GM18520 (cell line): ENCODE measurements at regions not wholly inside any gene's neighbourhood (a gene's known extent, or its start where the extent isn't known, plus 50 kb on each side); places are given as distances from the start of the nearest gene placed in this dataset.
"Not testable (repeated sequence)": the region's sequence is repeated elsewhere in the genome, so short reads cannot be mapped to it uniquely, and the experiment has no call there.

Experiments used
- ATAC-seq: cut with Tn5 transposase; IDR thresholded peaks from one replicate; pipeline ENCODE4 v1.9.1; 2021; ENCODE audit not compliant: unreplicated experiment

DNA sequence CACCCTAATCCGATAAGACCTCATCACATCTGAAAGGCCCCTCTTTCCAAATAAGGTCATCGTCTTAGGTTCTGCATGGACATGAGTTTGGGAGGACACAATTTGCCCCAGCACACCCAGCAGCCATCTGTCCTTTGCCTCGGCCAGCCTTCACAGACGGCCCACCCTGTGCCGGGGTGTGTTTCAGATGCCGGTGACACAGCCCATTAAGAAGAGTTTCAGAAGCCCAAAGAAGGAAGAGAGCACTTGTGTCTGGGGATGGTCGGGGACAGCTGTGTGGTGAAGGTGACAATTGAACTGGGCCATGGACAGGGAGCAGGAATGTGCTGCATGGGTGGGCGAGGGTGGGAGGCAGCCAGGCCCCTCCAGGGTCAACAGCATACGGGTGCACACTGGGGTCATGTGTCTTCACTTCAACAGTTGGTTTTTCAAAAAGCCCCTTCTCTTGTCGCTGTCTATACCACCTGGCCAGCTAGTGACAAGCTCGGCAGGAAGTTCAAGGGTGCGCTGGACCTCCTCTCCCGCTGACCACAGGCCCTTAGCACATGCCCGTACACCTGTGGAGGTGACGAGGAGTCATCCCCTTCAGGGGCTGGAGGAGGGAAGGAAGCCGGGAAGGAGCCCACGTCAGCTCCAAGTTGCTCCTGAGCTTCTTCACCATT is 183.1 kb downstream of the C16orf95 start:
- ATAC-seq, result no peak

DNA sequence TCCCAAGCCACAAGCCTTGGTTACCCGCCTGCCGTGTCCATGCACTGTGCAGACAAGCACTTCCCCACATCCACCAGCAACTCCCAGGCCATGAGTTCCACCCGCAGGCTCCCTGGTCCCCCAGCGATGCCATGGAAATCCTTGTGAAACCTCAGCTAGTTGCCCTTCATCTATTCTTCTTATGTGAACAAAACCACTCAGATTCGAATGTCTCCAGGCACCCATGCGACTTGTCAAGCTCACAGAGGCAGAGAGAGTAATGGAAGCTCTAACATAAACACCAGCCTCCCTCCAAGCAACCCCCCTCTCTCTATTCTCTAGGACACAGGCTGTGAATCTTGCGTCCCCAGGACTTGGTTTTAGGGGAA is 182.6 kb downstream of the C16orf95 start:
- ATAC-seq, result no peak

DNA sequence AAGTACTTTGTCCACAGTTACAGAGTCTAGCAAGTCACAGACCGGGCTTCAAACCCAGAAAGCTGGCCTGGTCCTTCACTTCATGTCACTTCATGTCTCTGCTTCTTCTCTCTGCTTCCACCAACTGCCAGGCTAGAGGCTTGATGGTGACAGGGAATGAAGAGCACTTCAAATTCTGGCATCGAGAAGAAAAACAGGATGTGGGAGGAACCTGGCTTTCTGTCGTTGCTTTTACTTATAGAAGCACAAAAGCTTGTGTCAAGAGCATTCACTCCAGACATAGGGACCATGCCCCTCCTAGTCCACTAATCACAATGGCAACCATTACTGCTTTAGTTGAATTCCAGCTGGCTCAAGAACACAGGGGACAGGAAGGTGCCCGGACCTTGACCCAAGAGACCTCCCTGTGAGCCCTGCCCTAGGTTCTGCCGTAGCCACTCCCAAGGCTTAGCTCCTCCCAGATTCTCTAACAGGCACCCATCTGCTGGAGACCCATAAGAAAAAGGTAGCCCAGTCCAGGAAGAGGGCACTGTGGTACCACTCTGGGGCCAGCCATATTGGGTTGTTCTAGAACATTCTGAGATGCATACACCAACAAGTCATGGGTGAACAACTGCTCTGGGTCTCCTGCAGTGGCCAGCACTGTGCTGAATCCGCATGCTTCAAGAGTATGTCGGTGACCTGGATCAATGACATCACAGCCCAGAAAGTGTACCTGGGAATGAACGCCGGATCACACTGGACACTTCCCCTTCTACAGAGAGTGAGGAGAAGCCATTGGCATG is 181.8 kb downstream of the C16orf95 start:
- no peak for ATAC-seq

DNA sequence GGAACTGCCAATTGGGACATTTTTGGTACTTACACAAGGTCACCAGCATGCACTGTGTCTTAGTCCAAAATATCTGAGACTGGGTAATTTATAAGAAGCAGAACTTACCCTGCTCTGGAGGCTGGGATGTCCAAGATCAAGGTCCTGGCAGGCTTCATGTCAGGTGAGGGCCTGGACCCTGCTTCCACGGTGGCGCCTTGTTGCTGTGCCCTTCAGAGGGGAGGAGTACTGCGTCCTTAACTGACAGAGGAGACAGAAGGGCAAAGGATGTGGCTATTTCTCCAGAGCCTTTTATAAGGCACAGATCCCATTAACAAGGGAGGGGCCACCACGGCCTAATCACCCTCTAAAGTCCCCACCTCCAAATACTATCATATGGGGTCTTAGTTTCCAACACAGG is 178.9 kb downstream of the C16orf95 start:
- ATAC-seq, result no peak

DNA sequence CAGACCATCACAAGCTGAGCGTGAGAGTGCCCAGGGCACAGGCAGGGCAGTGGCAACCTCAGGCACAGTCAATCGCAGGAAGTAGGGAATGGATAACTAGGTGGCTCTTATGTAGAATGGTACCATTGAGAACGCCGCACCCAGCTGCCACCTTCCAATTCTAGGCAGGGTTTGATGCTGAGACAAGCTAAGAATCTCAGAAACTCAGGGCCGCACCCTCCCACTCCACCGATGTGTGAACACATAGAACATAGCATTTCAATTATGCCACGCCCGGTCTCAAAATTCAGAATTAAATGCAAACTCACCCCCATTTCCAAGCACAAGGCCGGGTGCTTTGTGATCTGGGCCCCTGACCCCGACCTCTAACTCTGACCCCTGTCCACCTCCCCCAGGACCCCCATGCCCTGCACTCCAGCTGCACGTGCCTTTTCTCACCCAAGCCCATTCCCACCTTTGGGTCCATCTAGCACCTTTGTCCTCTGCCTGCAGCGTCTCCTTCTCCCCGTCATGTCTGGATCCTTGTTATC is 178.4 kb downstream of the C16orf95 start:
- no peak for ATAC-seq

DNA sequence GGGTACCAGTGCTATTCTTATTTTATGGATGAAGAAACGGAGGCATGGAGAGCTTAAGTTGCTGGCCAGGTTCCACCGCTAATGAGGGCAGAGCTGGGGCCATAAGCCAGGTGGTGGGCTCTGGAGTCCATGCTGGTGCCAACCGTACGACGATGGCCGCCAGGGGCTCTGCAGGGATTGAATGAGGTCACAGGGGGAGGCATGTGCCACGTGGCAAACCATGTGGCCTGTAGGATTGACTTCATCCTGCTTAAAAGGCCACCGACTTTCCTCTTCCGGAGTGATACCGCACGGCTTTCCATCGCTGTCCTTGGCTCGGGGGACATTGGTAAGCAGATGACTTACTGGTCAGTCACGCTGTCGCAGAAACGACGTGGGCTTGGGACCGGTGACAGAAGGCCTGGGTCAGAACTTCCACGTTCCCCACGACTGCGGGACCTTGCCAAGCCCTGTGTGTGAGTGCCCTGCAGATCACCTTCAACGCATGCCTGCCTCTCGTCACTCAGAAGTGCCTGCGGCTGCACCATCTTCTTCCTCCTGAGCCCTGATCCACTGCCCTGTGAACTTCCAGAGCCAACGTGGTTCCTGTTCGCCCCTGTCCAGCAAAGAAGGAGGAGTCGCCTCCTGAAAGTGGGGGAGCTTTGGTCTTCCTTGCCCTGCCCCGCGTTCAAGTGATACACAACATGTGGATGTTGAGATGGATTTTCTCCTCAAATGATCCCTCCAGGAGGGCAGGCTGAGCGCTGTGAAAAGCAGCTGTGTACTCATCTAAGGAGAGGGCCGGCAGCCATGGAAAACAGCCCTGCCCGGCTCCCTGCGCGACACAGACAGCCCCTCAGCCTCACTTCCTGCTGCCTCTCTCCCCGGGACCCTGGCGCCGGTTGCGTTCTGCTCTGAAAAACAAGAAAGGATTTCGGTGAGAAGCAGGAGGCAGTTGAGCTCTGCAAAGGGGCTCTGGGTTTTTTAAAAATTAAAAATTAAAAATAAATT is 176.7 kb downstream of the C16orf95 start:
- no peak for ATAC-seq

DNA sequence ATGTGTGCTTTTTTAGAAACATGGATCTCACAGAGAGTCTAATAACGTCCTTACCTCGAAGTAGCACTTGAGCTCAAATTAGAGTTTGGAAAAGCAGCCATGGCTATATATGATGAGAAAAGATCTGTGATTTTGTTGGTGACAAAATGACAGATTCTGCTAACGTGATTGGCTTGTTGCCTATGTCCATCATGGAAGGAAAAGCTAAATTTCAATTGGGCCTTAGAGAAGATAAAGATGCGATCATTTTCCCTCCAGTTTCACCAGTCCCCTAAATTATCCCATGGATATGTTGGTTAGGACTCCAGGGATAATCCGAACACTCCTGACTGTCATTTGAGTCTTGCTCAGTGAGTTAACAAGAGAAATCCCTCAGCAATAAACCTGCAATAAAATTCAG is 175.8 kb downstream of the C16orf95 start:
- ATAC-seq, result no peak

DNA sequence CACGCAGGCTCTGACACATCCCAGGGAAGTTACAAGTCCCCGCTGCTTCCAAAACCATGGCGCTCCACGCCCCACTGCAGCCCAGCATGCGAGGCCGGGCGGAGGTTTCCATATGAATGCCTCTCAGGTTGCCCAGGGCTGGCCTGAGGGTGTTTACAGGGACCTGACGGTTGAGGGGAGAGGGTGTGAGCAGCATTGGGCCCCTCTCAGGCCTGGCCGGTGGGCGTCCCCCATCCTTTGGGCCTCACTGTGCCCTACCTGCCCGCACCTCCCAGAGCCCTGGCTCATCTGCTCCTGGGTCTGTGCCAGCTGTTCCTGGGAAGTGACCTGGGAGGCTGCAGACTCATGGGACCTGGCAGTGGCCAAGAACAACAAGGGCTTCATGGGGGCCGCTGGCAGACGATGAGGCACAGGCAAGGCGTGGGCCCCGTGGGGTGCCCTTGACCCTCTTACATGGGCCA is 173.5 kb downstream of the C16orf95 start:
- ATAC-seq, result no peak

DNA sequence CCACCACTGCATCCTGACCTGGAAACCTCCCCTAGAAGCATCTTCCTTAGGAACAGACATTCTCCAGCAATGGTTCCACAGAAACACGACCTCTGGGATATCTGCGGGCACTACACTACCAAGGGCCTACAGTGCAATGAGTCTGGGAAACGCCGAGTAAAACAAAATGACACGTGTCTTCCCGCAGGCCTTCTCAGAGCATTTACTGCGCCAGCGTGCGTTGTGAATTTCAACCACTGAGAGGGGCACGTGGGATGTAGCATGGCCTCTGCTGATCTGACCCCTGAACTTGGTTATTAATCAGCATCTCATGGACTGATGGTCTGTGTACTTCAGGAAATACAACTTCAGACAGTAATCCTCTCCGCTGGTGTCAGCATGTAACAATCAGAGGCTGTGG is 173.0 kb downstream of the C16orf95 start:
- no peak for ATAC-seq

DNA sequence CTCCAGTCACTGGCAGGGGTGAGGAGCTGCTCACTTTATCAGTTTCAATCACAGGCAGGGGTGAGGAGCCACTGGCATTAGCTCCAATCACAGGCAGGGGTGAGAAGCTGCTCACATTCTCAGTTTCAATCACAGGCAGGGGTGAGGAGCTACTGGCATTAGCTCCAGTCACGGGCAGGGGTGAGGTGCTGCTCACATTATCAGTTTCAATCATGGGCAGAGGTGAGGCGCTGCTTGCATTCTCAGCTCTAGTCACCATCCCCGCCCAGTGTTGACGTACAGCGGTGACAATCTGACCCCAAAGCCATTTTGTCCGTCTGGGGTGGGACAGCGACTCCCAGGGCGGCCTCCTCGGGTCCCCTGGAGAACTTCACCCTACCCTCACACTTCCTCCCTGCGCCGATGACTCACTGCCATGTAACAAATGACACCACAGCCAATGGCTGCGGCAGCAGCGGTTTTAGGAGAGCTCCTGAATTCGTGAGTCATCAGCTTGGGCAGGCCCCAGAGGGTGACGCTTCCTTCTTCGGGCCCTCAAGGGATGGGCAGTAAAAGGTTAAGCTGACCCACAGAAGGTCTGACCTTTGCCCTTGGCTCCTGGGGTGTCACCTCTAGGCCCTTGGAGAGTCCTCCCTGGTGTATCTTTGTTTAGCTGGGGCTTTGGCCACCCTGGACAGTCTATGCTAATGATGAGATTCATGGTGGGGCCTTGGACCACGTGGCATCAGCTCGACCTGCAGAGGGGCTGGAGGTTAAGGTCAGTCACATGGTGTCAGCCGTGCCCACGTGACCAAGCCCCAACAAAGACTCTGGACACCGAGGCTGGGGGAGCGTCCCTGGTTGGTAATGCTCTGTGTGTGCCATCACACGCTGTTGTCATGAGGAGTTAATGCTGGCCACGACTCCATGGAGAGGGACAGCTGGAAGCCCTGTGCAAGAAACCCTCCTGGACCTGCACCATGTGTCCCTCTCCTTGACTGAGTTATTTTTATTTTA is 171.7 kb downstream of the C16orf95 start:
- ATAC-seq, result no peak

DNA sequence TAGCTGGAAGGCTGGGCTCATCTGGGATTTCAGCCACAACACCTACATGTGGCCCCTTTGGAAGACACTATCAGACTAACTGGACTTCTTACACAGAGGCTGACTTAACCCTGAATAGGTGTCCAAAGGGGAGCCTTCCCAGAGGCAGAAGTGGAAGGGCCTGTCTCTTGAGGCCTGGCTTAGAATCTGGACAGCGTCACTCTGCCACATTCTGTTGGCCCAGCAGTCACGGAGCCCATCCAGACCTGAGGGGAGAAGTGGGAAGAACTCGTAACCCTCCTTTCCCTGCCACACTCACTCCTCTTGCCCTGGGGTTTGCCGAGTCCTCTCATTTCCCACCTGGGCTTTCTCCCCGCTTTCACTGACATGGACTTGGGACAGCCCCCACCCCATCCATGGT is 170.5 kb downstream of the C16orf95 start:
- no peak for ATAC-seq

DNA sequence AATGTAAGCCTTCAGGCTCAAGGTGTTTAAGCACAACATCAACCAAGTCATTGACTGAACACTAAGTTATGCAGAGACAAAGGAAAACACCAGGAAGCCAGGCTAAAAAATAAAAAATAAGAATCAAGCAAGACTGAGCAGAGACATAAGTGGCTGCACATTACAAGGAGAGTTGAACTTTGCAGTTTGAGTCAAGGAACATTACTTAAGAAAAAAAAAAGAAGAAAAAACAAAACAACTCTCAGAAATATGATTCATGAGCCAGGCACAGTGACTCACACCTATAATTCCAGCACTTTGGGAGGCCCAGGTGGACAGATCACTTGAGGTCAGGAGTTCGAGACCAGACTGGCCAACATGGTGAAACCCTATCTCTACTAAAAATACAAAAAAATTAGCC is 168.1 kb downstream of the C16orf95 start:
- ATAC-seq, result no peak

DNA sequence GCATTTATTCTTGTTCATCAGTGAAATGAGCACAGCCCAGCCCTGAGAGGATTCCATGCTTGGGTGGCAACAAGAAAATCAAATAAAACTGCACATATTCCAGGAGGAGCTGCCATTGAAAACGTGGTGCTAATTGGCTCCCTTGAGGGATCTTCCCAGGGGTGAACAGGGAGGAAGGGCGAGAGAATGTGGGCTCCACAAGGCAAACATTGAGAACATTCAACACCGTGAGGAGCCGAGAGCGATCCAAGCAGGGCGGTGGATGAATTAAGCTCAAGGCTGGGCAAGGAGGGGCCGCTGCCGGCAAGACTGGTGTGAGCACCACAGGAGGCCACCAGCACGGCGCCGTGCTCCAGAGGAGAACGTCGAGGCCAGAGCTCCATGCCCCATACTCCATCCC is 166.9 kb downstream of the C16orf95 start:
- ATAC-seq, result no peak

DNA sequence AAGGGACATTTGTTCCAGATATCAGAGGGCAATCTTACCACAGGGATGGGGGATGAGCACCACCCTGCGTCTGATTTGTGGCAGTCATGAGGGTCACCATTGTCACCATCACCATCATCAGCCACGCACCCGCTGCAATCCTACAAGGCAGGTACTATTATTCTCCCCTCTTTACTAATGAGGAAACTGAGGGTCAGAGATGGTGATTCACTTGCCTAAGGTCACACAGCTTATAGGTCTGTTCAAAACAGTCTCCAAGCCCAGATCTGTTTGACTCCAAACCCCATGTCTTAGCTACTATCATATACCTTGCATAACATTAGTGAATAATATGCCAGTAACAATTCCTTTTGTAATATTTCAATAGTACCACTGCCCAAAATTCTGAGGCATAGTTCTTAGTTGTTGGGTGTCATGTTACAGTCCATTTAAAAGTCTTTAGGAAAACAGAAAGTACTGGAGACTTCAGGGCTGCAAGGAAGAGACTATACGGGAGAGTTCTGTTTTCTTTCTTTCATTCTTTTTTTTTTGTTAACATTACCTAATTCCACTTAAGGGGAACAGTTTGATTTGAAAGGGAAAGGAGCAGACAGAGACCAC is 166.4 kb downstream of the C16orf95 start:
- no peak for ATAC-seq

DNA sequence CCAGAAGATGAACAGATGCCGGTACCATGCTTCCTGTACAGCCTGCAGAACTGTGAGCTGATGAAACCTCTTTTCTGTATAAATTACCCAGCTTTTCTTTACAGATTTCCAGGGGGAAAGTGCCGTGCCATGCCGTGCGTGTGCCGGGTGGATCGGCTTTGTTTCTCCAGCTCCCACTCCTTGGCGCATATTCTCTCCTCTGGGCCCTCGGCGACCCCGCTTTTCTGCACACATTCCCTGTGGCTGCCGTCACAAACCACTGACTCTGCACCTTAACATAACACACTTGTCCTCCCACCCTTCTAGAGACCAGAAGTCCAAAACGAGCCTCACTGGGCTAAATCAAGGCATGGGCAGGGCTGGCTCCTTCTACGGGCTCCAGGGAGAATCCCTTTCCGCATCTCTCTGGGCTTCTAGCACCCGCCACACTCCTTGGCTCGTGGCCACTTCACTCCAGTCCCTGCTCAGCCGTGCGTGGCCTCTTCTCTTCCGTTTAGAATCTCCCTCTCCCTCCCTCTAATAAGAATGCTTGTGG is 164.9 kb downstream of the C16orf95 start:
- no peak for ATAC-seq

DNA sequence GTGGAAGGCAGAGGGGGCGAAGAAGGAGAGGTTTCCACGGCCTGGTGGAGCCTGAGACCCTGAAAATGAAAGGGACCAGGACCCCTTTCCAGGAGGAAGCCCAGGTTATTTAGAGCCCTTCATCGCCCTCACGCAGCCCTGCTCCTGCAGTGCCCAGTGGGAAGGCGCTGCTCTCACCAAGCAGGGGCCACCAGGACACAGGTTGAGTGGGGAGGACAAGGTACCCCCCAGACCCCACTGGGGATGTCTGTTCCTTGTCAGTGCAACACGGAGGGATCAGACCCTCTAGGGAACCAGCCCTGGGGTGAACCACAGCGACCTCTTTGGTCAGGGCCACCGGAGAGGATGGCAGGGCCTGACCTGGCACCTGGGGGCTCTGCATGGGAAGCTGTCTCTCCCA is 163.9 kb downstream of the C16orf95 start:
- ATAC-seq, result no peak

DNA sequence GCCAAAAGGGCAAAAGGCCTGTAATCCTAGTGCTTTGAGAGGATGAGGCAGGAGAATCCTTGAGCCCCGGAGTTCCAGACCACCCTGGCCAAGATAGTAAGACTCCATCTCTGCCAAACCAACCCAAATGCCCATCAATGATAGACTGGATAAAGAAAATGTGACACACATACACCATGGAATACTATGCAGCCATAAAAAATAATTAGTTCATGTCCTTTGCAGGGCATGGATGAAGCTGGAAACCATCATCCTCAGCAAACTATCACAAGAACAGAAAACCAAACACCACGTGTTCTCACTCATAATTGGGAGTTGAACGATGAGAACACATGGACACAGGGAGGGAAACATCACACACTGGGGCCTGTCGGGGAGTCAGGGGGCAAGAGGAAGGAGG is 161.9 kb downstream of the C16orf95 start:
- not testable (repeated sequence) for ATAC-seq

DNA sequence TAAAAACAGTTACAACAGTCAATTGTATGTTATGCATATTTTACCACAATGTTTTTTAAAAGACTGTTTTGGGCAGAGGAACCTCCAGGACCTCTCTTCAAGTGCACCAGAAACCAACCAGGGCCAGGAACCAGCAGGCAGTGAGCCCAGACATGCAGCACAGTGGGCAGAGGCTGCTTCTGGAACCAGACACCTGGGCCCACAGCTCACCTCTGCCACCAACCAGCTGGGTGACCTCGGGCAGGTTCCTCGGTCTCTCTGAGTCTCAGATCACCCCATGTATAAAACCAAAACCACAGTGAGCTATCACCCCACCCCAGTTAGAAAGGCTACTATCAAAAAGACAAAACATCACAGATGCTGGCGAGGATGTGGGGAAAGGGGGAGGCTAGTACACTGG is 161.0 kb downstream of the C16orf95 start:
- no peak for ATAC-seq

DNA sequence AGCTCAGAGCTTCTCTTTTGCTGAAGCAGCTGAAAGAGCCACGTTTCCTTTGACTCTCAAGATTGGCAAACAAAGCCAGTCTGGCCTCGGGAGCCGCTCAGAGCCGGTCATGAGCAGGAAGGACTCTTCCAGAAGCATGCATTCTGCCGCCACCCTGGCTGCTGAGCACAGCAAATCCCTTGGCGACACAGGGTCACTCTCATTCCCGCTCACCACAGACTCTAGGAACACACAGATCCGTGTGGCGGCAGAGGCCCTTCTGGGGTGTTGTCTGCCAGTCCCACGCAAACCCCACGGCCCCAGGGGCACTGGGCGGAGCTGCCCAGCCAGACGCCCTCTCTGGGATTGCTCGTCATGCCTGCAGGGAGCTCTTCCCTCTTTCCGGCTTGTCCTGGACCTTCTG is 157.0 kb downstream of the C16orf95 start:
- ATAC-seq, result no peak
